Vagina (tissue), 2 donors: ENCODE measurements at regions not wholly inside any gene's neighbourhood (a gene's known extent, or its start where the extent isn't known, plus 50 kb on each side); places are given as distances from the start of the nearest gene placed in this dataset.

Experiments used
- CTCF ChIP-seq, 3 experiments: fragments of 450-650 bp in 2 of 3; fragments of 200-600 bp in 1 of 3; sonication (generic) in 1 of 3; IDR thresholded peaks; one replicate each; pipeline ENCODE4 v1.5.1; 2017 to 2019; ENCODE audit warnings: antibody characterized with exemption in 3 of 3, mild to moderate bottlenecking in 2 of 3, moderate library complexity in 2 of 3
- POLR2A ChIP-seq, 2 donors: fragments of 450-650 bp; IDR thresholded peaks; one replicate each; pipeline ENCODE4 v1.6.1; 2017; ENCODE audit warnings: antibody characterized with exemption in 2 of 2, mild to moderate bottlenecking in 2 of 2, moderate library complexity in 2 of 2
- POLR2AphosphoS5 ChIP-seq, 2 donors: sonication (generic); formaldehyde crosslinking; IDR thresholded peaks; one replicate each; pipeline ENCODE4 v1.9.0; 2017; ENCODE audit warnings: antibody characterized with exemption in 2 of 2, mild to moderate bottlenecking in 2 of 2, low read depth in 1 of 2; ENCODE audit not compliant: insufficient read depth in 1 of 2

- TF ChIP-seq CTCF (IDR thresholded peaks at IDR 0.05) (no peak), POLR2AphosphoS5 (IDR thresholded peaks at IDR 0.05; ENCODE audit: insufficient read depth in 1 of 2, low read depth in 1 of 2) (no peak), POLR2A (IDR thresholded peaks at IDR 0.05) (no peak)
Measured at GRCh38 chr2:142629193-142629592, 248.3 kb upstream of the KYNU start.
